Activated CD8-positive, alpha-beta T cell treated with anti-CD3 and anti-CD28 coated beads for 36 hours (primary cell): ENCODE measurements at regions not wholly inside any gene's neighbourhood (a gene's known extent, or its start where the extent isn't known, plus 50 kb on each side); places are given as distances from the start of the nearest gene placed in this dataset.

Source experiments
- ATAC-seq: fragments of 200-7000 bp; cut with Tn5 transposase; one replicate; pipeline ENCODE4 v1.10.0; 2021; ENCODE audit warnings: mild to moderate bottlenecking, moderate library complexity
- CTCF ChIA-PET: fragments of 350-600 bp; sonication (Branson Sonifier 250); formaldehyde crosslinking; loops from one replicate; lab custom pipeline; 2021; ENCODE audit warnings: antibody characterized with exemption; lab: Charles Lee
- POLR2A ChIA-PET: fragments of 350-600 bp; sonication (Branson Sonifier 250); formaldehyde crosslinking; loops from one replicate; lab custom pipeline; 2021; ENCODE audit warnings: antibody characterized with exemption; lab: Charles Lee
- DNase-seq: peaks from one replicate; pipeline ENCODE4 v3.0.0-alpha.2; 2020
- H3K27ac Mint-ChIP-seq: one replicate; pipeline ENCODE4 v1.8.0; 2021; ENCODE audit warnings: mild to moderate bottlenecking, mixed read lengths
- H3K27me3 Mint-ChIP-seq: one replicate; pipeline ENCODE4 v1.8.0; 2021; ENCODE audit warnings: mixed read lengths
- H3K36me3 Mint-ChIP-seq: one replicate; pipeline ENCODE4 v1.8.0; 2021; ENCODE audit warnings: low read depth, mixed read lengths
- H3K4me1 Mint-ChIP-seq: one replicate; pipeline ENCODE4 v1.8.0; 2021; ENCODE audit warnings: low read depth, mixed read lengths
- H3K4me3 Mint-ChIP-seq: one replicate; pipeline ENCODE4 v1.8.0; 2021; ENCODE audit warnings: mild to moderate bottlenecking, moderate library complexity, mixed read lengths
- H3K9me3 Mint-ChIP-seq: one replicate; pipeline ENCODE4 v1.8.0; 2021; ENCODE audit warnings: mixed read lengths
- intact Hi-C: fragments of 100-400 bp; cut with micrococcal nuclease; formaldehyde crosslinking; loops from one replicate; pipeline ENCODE4 v1.10.0; 2022
- TF ChIP-seq, protein P1 (sequence below): fragments of 200-600 bp; IDR thresholded peaks from one replicate; pipeline ENCODE4 v1.8.0; 2022; ENCODE audit warnings: antibody characterized with exemption, mild to moderate bottlenecking

DNA sequence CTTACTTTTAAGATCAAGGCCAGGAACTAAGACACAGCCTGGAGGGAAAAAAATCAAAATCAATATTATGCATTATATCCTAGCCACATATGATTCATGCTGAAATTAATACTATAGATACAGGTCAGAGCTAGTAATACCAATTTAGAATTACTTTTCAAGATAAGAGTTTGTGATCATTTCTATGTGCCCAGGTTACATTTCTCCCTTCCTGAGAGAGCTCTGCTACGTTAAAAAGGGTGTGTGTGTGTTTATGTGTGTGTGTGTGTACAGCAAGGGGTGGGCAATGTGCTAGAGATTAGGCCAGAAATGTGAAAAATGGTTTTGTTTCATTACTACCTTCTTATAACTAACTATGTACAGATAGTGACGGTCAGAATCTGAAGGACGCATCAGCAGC is 223.9 kb upstream of the FLRT2 start:
- TF ChIP-seq, protein P1, sequence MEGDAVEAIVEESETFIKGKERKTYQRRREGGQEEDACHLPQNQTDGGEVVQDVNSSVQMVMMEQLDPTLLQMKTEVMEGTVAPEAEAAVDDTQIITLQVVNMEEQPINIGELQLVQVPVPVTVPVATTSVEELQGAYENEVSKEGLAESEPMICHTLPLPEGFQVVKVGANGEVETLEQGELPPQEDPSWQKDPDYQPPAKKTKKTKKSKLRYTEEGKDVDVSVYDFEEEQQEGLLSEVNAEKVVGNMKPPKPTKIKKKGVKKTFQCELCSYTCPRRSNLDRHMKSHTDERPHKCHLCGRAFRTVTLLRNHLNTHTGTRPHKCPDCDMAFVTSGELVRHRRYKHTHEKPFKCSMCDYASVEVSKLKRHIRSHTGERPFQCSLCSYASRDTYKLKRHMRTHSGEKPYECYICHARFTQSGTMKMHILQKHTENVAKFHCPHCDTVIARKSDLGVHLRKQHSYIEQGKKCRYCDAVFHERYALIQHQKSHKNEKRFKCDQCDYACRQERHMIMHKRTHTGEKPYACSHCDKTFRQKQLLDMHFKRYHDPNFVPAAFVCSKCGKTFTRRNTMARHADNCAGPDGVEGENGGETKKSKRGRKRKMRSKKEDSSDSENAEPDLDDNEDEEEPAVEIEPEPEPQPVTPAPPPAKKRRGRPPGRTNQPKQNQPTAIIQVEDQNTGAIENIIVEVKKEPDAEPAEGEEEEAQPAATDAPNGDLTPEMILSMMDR, result no peak

DNA sequence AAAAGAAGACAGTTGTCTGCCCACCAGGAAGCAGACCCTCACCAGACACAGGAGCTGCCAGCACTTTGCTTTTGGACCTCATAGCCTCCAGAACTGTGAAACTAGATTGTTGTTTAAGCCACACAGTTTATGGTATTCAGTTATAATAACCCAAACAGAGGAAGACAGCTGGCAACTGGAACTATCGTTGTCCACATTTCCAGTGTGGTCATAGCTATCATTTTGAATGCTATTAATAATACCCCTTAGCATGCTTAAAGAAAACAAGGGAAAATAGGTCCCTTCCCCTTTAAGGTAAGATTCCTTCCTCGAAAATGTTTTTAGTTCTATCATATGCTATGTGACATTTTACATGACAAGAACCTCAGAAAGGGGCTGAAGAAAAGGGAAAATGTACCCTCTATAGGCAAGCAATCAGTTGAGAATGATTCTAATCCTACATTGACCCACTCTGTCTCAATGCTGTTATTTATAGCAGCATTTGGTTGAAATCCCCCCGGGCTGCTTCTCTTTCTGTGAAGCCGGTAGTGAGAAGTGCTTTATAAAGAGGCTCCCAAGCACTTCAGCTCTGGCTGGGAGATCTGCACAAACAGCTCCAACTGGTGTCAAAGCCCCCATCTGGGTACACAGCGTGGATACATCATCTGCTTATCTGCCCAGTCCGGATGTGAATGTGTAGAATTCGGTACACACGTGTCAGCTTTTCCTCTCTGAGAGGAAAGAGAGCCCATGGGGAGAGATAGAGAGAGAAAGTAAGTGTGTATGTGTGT is 221.2 kb upstream of the FLRT2 start:
- Mint-ChIP-seq H3K4me1 (no peaks in the 10 kb centered on the region), H3K27me3 (peaks cover 3% of the 10 kb centered on the region), H3K36me3 (no peaks in the 10 kb centered on the region), H3K27ac (no peak overlapping the region), H3K9me3 (peaks cover 3% of the 10 kb centered on the region), H3K4me3 (no peak overlapping the region)
- ChIA-PET POLR2A (no interaction called here), CTCF (no interaction called here)
- intact Hi-C loops, result no loop called here
- no peak for DNase-seq
- ATAC-seq, result no peak
- TF ChIP-seq, protein P1, result no peak

More for the DNA sequence above, 223.9 kb upstream of the FLRT2 start:
- intact Hi-C loops, result no loop called here
- H3K4me1 Mint-ChIP-seq, result no peaks in the 10 kb centered on the region
- POLR2A ChIA-PET, result no interaction called here
- H3K36me3 Mint-ChIP-seq, result no peaks in the 10 kb centered on the region
- CTCF ChIA-PET, result no interaction called here
- H3K27ac Mint-ChIP-seq, result no peak overlapping the region
- ATAC-seq (no peak), DNase-seq (no peak)
- H3K27me3 Mint-ChIP-seq, result peaks cover 3% of the 10 kb centered on the region
- no peak overlapping the region for H3K4me3 Mint-ChIP-seq
- H3K9me3 Mint-ChIP-seq, result peaks cover 3% of the 10 kb centered on the region

GRCh38 chr14:85310491-85311272 is 219.3 kb upstream of the FLRT2 start:
- intact Hi-C loops, result no loop called here
- TF ChIP-seq, protein P1, result no peak
- Mint-ChIP-seq H3K9me3 (no peaks in the 10 kb centered on the region), H3K36me3 (no peaks in the 10 kb centered on the region), H3K27me3 (no peaks in the 10 kb centered on the region), H3K4me1 (no peaks in the 10 kb centered on the region), H3K4me3 (no peak overlapping the region), H3K27ac (no peak overlapping the region)
- DNase-seq (no peak), ATAC-seq (no peak)
- ChIA-PET POLR2A (interaction anchor here (1.6 kb wide), 1 partner anchor 16 kb away, joined by 4 read pairs; no protein-coding TSS in a partner anchor), CTCF (no interaction called here)

GRCh38 chr14:85313560-85314207 is 216.3 kb upstream of the FLRT2 start:
- ChIA-PET POLR2A (no interaction called here), CTCF (no interaction called here)
- TF ChIP-seq, protein P1, result no peak
- H3K36me3 Mint-ChIP-seq, result no peaks in the 10 kb centered on the region
- no peak for DNase-seq
- ATAC-seq, result no peak
- H3K27me3 Mint-ChIP-seq, result no peaks in the 10 kb centered on the region
- H3K9me3 Mint-ChIP-seq, result no peaks in the 10 kb centered on the region
- H3K4me1 Mint-ChIP-seq, result no peaks in the 10 kb centered on the region
- H3K27ac Mint-ChIP-seq, result no peak overlapping the region
- no peak overlapping the region for H3K4me3 Mint-ChIP-seq
- intact Hi-C loops, result no loop called here
